ENCODE measurements at regions not wholly inside any gene's neighbourhood (a gene's known extent, or its start where the extent isn't known, plus 50 kb on each side); places are given as distances from the start of the nearest gene placed in this dataset.

GRCh38 chr1:106791041-106791440 is 265.4 kb upstream of the PRMT6 start:
- no peak overlapping the region for H3K4me3 ChIP-seq (ENCODE audit: low read depth, low read length)
- no peak for DNase-seq (ENCODE audit: low read depth)
- no peak for TF ChIP-seq CTCF (IDR thresholded peaks at IDR 0.05; ENCODE audit: insufficient read depth, low read depth, low read length, missing control alignments)

GRCh38 chr1:106793651-106794050 is 262.8 kb upstream of the PRMT6 start:
- H3K4me3 ChIP-seq (ENCODE audit: low read depth, low read length) = no peak overlapping the region
- TF ChIP-seq CTCF (IDR thresholded peaks at IDR 0.05; ENCODE audit: insufficient read depth, low read depth, low read length, missing control alignments) = no peak
- no peak for DNase-seq (ENCODE audit: low read depth)

GRCh38 chr1:106798991-106799390 is 257.5 kb upstream of the PRMT6 start:
- DNase-seq (ENCODE audit: low read depth) = no peak
- no peak for TF ChIP-seq CTCF (IDR thresholded peaks at IDR 0.05; ENCODE audit: insufficient read depth, low read depth, low read length, missing control alignments)
- no peak overlapping the region for H3K4me3 ChIP-seq (ENCODE audit: low read depth, low read length)

GRCh38 chr1:106802181-106802580 is 254.3 kb upstream of the PRMT6 start:
- TF ChIP-seq CTCF (IDR thresholded peaks at IDR 0.05; ENCODE audit: insufficient read depth, low read depth, low read length, missing control alignments) = no peak
- H3K4me3 ChIP-seq (ENCODE audit: low read depth, low read length) = no peak overlapping the region
- no peak for DNase-seq (ENCODE audit: low read depth)

GRCh38 chr1:106814418-106814817 is 242.1 kb upstream of the PRMT6 start:
- no peak for TF ChIP-seq CTCF (IDR thresholded peaks at IDR 0.05; ENCODE audit: insufficient read depth, low read depth, low read length, missing control alignments)
- no peak overlapping the region for H3K4me3 ChIP-seq (ENCODE audit: low read depth, low read length)
- DNase-seq (ENCODE audit: low read depth) = no peak

GRCh38 chr1:106817575-106817974 is 238.9 kb upstream of the PRMT6 start:
- H3K4me3 ChIP-seq (ENCODE audit: low read depth, low read length) = no peak overlapping the region
- no peak for DNase-seq (ENCODE audit: low read depth)
- no peak for TF ChIP-seq CTCF (IDR thresholded peaks at IDR 0.05; ENCODE audit: insufficient read depth, low read depth, low read length, missing control alignments)

GRCh38 chr1:106831511-106831910 is 225.0 kb upstream of the PRMT6 start:
- no peak for TF ChIP-seq CTCF (IDR thresholded peaks at IDR 0.05; ENCODE audit: insufficient read depth, low read depth, low read length, missing control alignments)
- DNase-seq (ENCODE audit: low read depth) = no peak
- no peak overlapping the region for H3K4me3 ChIP-seq (ENCODE audit: low read depth, low read length)

All from GM12865 (cell line).